Endometrium (tissue), 2 donors: ENCODE measurements at regions not wholly inside any gene's neighbourhood (a gene's known extent, or its start where the extent isn't known, plus 50 kb on each side); places are given as distances from the start of the nearest gene placed in this dataset.

Experiments used
- FAIRE-seq: peaks from 2 replicates; lab custom pipeline; 2012; peaks lifted over from hg19 to GRCh38; lab: Jason Lieb, UNC
- donor health status: control.
- donor health status: control.

- no peak for FAIRE-seq
These were observed 155.2 kb upstream of the KCNIP4 start for GRCh38 chr4:22103768-22104167.

- FAIRE-seq = peak; percentile 45
These were observed 151.3 kb upstream of the KCNIP4 start for GRCh38 chr4:22099896-22100295.

GRCh38 chr4:22097596-22097995 lies 149.0 kb upstream of the KCNIP4 start:
- FAIRE-seq = no peak

- no peak for FAIRE-seq
These were observed 145.6 kb upstream of the KCNIP4 start for GRCh38 chr4:22094217-22094616.

GRCh38 chr4:22093126-22093525 lies 144.6 kb upstream of the KCNIP4 start:
- no peak for FAIRE-seq

GRCh38 chr4:22091906-22092305 lies 143.3 kb upstream of the KCNIP4 start:
- FAIRE-seq = no peak

GRCh38 chr4:22091352-22091717 lies 142.8 kb upstream of the KCNIP4 start:
- FAIRE-seq = no peak

- no peak for FAIRE-seq
These were observed 142.2 kb upstream of the KCNIP4 start for GRCh38 chr4:22090661-22091351.

GRCh38 chr4:22077571-22077970 lies 129.0 kb upstream of the KCNIP4 start:
- FAIRE-seq = no peak

GRCh38 chr4:22072726-22073125 lies 124.2 kb upstream of the KCNIP4 start:
- FAIRE-seq = no peak

- no peak for FAIRE-seq
These were observed 123.7 kb upstream of the KCNIP4 start for GRCh38 chr4:22072240-22072639.

GRCh38 chr4:22071749-22072148 lies 123.2 kb upstream of the KCNIP4 start:
- FAIRE-seq = no peak

- no peak for FAIRE-seq
These were observed 121.7 kb upstream of the KCNIP4 start for GRCh38 chr4:22070256-22070655.

- no peak for FAIRE-seq
These were observed 115.0 kb upstream of the KCNIP4 start for GRCh38 chr4:22063613-22064012.

GRCh38 chr4:22062676-22063075 lies 114.1 kb upstream of the KCNIP4 start:
- no peak for FAIRE-seq

- no peak for FAIRE-seq
These were observed 107.4 kb upstream of the KCNIP4 start for GRCh38 chr4:22055954-22056353.

- FAIRE-seq = no peak
These were observed 103.5 kb upstream of the KCNIP4 start for GRCh38 chr4:22052076-22052475.

GRCh38 chr4:22048323-22048722 lies 99.8 kb upstream of the KCNIP4 start:
- FAIRE-seq = no peak

GRCh38 chr4:22047793-22048192 lies 99.2 kb upstream of the KCNIP4 start:
- FAIRE-seq = no peak

GRCh38 chr4:22045051-22045630 lies 96.6 kb upstream of the KCNIP4 start:
- FAIRE-seq = no peak

GRCh38 chr4:22031423-22031822 lies 82.9 kb upstream of the KCNIP4 start:
- FAIRE-seq = no peak

GRCh38 chr4:22030881-22031280 lies 82.3 kb upstream of the KCNIP4 start:
- no peak for FAIRE-seq

GRCh38 chr4:22030307-22030706 lies 81.7 kb upstream of the KCNIP4 start:
- no peak for FAIRE-seq

- no peak for FAIRE-seq
These were observed 81.2 kb upstream of the KCNIP4 start for GRCh38 chr4:22029803-22030202.
